ENCODE measurements at regions not wholly inside any gene's neighbourhood (a gene's known extent, or its start where the extent isn't known, plus 50 kb on each side); places are given as distances from the start of the nearest gene placed in this dataset.

DNA sequence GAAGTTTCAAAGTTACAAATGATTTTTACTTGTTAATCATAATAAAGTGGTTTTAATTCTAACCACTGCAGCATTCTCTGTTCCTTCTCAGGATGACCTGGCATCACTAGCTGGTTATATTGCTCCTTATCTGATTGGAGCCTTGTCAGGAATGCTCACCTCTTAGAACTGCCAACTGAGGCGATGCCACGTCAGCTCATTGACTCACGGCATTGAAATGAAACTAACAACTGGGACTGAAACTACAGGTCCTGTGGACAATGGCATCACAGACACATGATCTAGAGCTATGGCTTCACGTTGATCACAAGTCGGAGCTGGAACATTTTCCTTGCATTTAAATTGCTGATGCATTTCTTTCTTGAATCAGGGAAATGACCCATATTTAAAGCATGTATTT, 54.9 kb upstream of the MAP2 start:
- TF ChIP-seq FOXP2 (optimal IDR thresholded peaks at IDR 0.05; ENCODE audit: borderline replicate concordance, extremely low read depth, extremely low read length, insufficient read depth) (no peak), TAF1 (IDR thresholded peaks at IDR 0.05; ENCODE audit: borderline replicate concordance, insufficient read depth, low read length) (no peak), SIN3A (IDR thresholded peaks at IDR 0.05; ENCODE audit: borderline replicate concordance, insufficient read depth, low read length) (no peak), POLR2AphosphoS5 (IDR thresholded peaks at IDR 0.05; ENCODE audit: low read depth, low read length) (no peak)
- TF ChIP-seq, protein P1, sequence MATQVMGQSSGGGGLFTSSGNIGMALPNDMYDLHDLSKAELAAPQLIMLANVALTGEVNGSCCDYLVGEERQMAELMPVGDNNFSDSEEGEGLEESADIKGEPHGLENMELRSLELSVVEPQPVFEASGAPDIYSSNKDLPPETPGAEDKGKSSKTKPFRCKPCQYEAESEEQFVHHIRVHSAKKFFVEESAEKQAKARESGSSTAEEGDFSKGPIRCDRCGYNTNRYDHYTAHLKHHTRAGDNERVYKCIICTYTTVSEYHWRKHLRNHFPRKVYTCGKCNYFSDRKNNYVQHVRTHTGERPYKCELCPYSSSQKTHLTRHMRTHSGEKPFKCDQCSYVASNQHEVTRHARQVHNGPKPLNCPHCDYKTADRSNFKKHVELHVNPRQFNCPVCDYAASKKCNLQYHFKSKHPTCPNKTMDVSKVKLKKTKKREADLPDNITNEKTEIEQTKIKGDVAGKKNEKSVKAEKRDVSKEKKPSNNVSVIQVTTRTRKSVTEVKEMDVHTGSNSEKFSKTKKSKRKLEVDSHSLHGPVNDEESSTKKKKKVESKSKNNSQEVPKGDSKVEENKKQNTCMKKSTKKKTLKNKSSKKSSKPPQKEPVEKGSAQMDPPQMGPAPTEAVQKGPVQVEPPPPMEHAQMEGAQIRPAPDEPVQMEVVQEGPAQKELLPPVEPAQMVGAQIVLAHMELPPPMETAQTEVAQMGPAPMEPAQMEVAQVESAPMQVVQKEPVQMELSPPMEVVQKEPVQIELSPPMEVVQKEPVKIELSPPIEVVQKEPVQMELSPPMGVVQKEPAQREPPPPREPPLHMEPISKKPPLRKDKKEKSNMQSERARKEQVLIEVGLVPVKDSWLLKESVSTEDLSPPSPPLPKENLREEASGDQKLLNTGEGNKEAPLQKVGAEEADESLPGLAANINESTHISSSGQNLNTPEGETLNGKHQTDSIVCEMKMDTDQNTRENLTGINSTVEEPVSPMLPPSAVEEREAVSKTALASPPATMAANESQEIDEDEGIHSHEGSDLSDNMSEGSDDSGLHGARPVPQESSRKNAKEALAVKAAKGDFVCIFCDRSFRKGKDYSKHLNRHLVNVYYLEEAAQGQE (IDR thresholded peaks at IDR 0.05; ENCODE audit: insufficient read depth in 1 of 2, low read depth in 2 of 2, low read length in 2 of 2) = no peak

DNA sequence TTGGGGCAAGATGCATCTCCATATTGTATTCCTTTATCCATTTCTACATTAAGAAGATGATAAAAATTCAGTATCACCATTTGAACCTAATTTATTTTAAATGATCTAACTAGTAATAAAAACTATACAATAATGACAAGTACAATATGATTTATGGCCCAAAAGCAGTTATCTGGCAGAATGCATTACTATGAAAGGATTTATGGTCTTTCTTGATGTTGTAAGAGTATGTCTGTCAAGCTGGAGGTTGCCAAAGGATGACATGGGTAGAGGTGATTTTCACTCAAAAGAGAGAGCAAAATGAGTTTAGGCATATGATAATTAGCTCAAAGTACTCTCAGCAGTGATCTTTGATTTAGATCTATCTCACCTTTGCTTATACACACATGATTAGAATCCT, 54.2 kb upstream of the MAP2 start:
- TF ChIP-seq POLR2AphosphoS5 (IDR thresholded peaks at IDR 0.05; ENCODE audit: low read depth, low read length) = no peak
- TF ChIP-seq SIN3A (IDR thresholded peaks at IDR 0.05; ENCODE audit: borderline replicate concordance, insufficient read depth, low read length) = no peak
- TF ChIP-seq TAF1 (IDR thresholded peaks at IDR 0.05; ENCODE audit: borderline replicate concordance, insufficient read depth, low read length) = no peak
- no peak for TF ChIP-seq FOXP2 (optimal IDR thresholded peaks at IDR 0.05; ENCODE audit: borderline replicate concordance, extremely low read depth, extremely low read length, insufficient read depth)
- TF ChIP-seq, protein P1 (IDR thresholded peaks at IDR 0.05; ENCODE audit: insufficient read depth in 1 of 2, low read depth in 2 of 2, low read length in 2 of 2) = no peak

DNA sequence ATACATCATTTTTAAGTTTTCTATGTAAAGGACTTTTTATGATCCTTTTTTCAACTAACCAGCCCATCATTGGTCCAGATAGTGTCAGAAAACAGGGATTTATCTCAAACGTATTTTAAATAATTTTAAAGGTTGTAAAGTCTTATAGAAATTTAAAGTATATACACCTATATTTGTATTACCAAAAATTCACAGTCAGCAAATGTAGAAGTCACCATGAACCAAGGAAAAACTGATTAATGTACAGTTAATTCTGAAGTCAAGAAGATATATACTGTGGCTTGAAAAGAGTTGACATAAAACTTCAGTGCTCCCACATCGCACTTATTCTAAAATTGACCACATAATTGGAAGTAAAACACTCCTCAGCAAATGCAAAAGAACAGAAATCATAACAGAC, 52.4 kb upstream of the MAP2 start:
- TF ChIP-seq TAF1 (IDR thresholded peaks at IDR 0.05; ENCODE audit: borderline replicate concordance, insufficient read depth, low read length) (no peak), POLR2AphosphoS5 (IDR thresholded peaks at IDR 0.05; ENCODE audit: low read depth, low read length) (no peak), SIN3A (IDR thresholded peaks at IDR 0.05; ENCODE audit: borderline replicate concordance, insufficient read depth, low read length) (no peak), FOXP2 (optimal IDR thresholded peaks at IDR 0.05; ENCODE audit: borderline replicate concordance, extremely low read depth, extremely low read length, insufficient read depth) (no peak)
- TF ChIP-seq, protein P1 (IDR thresholded peaks at IDR 0.05; ENCODE audit: insufficient read depth in 1 of 2, low read depth in 2 of 2, low read length in 2 of 2) = no peak

Data from PFSK-1 (cell line).